ENCODE measurements at regions not wholly inside any gene's neighbourhood (a gene's known extent, or its start where the extent isn't known, plus 50 kb on each side); places are given as distances from the start of the nearest gene placed in this dataset.
"Not testable (repeated sequence)": the region's sequence is repeated elsewhere in the genome, so short reads cannot be mapped to it uniquely, and the experiment has no call there.

DNA sequence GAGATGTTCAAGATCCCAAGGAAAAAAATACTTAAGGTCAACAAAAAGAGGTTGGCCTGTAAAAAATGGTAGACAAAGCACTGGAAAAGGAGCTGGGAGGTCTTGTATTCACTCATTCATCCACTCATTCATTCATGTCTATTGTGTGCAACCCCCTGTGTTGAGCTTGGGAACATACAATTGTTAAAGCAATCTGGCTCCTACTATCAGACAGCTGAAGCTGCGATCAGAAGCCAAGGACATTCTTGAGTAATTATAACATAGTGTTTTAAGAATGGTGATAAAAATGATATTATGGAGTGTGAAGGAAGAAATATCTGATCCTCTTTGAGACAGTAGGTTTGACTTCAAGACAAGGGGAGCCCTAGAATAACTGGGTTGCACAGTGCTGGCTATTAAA is 693.4 kb downstream of the TOX3 start:
- no peak for DNase-seq (ENCODE audit: low read depth in 2 of 2)

DNA sequence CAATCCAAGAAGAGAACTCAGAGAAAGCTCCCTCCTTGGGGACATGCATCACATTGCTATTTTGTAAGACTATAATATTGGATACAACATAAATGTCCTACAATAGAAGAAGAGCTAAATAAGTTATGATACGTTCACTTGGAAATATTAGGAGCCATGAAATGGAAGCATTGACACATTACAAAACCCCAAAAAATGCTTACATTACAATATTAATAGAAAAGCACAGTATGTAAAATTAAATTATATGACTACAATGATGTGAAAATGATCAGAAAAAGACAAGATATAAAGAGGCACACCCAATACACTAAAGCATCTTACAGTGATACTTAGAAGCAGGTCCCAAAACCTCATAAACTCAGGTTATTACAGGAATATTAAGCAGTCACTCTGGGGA is 694.1 kb downstream of the TOX3 start:
- DNase-seq (ENCODE audit: low read depth in 2 of 2): no peak

DNA sequence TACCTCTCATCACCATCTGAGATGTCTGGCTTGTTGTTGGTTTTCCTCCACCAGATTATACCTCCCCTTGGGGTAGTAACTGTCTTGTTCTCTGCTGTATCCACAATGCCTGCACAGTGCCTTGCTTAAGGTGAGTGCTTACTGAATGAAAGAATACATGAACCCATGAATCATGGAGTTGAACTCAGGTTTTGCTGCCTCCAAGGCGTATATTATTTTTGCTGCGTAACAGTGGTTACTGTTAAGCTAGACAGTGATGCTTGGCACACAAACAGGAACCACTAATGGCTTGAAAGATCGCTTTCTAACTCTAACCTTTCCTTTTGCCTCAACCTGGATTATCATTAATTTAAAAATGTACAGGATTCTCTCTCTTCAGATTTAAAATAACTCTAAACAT is 695.8 kb downstream of the TOX3 start:
- no peak for DNase-seq (ENCODE audit: low read depth in 2 of 2)

DNA sequence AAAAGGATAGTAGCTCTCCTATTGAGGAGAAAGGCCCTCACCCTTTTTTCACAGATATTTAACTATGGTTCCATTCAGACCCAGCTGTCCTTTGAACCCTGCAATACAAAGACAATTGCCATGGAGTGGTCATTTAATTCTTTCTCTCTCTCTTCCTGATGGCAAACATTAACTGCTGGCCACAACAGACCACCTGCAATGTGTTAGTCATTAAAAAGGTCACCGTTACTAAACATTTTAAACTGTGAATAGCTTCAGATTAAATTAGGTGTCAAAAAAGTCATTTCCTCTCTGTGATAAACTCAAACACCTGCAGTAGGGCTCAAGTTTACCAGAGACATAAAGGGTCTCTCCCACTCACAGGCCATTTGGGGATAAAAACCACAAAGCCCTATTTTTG is 697.2 kb downstream of the TOX3 start:
- DNase-seq (ENCODE audit: low read depth in 2 of 2): no peak

DNA sequence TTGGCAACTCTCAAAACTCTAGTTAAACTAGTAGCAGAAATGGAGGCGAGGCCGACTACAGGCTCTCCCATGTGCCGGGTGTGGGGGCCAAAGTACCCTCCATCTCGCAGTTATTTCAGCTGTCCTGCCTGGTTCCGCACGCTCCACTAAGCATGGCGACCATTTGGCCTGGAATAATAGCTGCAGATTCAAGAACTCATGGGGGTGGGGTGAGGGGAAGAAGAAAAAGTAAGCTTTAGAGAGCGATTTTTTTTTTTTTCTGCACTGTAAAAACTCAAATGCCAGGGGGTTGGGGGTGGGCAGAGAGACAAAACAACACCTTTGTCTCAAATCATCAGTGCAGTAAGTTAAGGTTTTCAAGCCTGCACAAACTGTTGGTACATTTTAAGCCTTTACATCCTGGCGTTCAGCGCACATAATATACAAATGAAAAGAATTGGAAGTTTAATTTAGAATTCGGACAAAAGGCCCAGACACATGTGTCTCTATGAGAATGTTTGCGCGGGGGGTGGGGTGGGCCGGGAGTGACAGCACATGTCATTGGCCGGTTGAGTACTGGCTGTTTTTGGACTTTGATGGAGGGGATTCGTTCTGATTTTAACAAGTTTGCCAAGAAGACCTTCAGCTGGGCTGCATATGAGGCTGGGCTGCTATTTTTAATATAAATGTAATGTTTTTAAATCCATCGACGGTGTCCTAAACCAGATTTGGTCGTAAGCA is 694.7 kb upstream of the SALL1 start:
- DNase-seq (ENCODE audit: low read depth in 2 of 2): no peak

DNA sequence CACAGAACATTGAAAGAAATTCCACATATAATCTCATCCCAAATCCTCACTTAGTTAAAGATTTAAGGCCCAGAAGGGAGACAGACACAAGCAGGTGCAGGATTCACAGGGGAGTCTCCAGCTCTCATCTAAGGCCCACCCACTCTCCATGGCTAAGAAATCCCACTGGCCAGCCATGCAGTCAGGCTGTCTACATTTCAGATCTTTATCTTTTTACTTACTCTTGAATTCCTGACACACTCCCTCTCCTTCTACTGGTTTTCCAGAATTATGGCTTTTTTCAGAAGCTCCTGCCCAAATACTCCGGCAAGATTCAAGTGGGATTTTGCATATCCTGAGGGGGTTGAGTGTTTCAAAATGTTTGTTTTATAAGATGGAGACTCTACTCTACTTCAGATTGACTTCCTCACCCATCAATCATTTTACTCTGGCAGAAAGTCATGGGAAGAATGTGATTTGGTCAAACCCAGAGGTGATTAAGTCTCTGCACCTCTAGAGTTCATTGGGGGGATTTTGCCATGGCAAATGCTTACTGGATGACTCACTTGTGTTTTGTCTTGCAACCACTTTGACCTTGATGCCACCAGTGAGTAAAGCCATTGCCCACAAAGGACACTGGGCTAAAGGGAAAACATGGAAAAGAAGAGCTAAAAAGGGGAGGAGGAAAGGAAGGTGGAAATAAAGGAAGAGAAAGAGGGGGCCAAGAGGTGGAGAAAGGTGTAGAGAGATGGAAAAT is 688.8 kb upstream of the SALL1 start:
- DNase-seq (ENCODE audit: low read depth in 2 of 2): no peak

DNA sequence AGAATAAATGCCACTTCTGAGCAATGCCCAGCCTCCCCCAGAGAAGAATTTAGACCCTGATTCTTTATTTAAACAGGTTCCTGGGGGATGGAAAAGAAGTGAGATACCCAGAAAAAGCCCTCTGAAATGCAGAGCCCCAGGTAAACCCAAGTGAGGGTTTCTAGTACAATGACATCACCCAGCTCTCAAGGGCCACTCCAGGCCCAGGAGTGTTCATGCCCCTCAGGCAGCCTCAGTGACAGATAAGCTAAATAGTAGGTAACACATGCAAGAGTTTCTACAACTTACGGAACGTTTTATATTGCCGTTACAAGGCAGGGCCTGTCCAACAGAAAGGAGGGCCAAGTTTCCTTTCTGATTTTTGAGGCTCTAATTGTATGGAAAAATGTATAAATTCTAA is 683.7 kb upstream of the SALL1 start:
- DNase-seq (ENCODE audit: low read depth in 2 of 2): no peak

DNA sequence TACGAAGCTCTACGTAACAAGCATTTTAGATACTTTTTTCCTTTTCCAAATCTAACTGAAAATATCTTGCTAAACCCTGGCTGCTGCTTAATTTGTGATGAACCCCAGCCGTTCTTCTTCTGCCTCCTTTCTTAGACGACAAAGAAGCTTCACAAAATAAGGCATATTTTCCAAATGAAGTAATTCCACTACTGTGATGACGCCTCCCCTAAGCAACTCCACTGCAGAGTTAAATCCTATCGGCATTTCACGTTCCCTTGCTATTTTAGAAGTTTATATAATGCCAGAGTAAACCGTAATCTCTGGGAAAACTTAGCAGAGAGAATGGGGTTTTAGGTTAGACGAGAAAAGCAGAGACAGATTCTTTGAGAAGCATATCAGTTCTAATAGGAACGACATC is 683.1 kb upstream of the SALL1 start:
- DNase-seq (ENCODE audit: low read depth in 2 of 2): no peak

DNA sequence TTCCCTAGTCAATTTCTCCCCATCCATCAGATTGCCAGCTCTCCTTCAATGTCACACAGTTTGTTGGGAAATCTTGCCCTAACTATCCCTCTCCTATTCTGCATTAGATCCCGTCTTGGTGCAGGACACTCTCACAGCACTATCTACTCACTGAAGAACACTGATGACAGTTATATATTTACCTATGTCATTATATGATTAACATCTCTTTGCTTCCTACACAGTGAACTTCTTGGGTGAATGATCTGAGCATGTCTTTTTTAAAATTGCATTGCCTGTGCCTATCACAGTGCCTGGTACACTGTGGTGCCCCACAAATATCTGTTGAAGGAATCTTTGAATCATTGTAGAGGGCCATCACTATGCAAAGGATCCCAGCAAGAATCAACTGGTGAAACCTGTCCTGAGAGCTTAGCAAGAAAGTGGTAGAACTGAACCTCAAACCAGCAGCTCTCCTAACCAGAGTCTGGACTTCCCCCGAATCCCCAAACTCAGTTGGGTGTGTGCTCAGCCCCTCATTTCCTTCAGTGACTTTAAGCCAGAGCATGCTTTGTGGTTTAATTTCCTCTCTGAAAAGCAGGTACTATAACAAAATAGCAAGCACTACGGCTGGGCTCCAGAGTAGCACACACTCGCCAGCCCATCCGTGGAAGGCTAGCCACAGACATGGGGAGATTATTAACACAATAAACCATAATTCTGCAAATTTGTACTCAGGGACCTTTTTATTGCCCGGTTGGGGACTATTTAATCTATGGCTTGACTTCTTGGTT is 680.7 kb upstream of the SALL1 start:
- no peak for DNase-seq (ENCODE audit: low read depth in 2 of 2)

DNA sequence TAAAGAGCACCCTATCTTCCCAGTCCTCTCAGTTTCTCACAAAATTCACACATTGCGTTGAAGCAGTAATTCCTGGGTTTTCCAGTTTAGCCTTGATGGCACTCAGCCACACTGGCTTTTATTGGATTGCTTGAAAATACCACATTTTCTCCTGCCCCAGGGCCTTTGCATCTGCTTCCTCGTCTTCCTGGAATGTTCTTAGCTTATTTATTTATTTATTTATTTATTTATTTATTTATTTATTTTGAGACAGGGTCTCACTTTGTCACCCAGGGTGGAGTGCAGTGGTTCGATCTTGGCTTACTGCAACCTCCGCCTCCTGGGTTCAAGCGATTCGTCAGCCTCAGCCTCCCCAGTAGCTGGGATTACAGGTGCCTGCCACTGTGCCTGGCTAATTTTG is 680.0 kb upstream of the SALL1 start:
- DNase-seq (ENCODE audit: low read depth in 2 of 2): not testable (repeated sequence)

DNA sequence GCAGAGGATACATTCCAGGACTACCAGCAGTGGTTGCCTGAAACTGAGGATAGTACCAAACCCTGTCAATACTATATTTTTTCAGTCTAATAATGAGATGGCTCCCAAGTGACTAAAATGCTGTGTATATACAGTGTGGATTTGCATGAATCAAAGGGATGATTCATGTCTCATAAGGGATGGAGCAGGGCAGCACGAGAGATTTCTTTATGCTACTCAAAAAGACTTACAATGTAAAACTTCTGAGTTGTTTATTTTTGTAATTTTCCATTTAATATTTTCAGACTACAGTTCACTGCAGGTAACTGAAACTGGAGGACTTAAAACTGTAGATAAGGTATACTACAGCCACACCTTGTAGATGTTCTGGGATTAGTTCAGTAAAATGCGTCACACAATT is 674.7 kb upstream of the SALL1 start:
- no peak for DNase-seq (ENCODE audit: low read depth in 2 of 2)

DNA sequence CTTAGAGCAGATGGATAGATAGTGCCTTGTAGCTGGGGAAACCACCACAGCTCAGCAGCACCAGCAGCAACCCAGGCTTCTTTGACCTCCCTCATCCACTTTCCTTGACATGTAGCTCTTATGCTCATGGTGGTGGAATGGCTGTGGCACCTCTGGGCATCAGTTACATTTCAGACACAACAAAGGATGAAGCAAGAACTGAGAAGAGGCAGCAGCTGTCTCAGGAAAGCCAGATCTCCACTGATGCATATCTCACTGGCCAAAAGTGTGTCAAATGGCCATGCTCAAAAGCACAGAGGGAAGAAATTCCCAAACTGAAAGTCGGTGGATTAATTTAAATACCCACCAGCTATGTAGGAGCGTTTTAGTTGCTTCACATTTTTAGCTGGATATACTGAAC is 671.4 kb upstream of the SALL1 start:
- no peak for DNase-seq (ENCODE audit: low read depth in 2 of 2)

DNA sequence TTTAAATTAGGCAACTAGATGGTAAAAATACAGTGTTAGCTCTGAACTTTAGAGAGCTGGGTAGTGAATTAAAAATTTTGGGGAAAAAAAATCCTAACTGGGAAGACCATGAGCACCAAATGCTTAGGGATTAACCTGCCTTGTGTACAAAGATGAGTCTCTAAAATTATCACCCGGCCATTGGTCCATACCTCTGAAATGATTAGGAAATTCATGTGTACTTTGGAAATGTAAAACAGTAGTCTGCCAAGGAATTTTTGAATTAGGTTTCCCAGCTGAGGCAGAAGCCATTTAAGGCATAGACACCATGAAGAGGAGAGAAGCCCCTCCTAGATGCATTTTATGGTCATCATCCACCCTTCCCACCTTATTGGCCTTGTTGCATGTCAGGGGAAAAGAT is 670.5 kb upstream of the SALL1 start:
- no peak for DNase-seq (ENCODE audit: low read depth in 2 of 2)

DNA sequence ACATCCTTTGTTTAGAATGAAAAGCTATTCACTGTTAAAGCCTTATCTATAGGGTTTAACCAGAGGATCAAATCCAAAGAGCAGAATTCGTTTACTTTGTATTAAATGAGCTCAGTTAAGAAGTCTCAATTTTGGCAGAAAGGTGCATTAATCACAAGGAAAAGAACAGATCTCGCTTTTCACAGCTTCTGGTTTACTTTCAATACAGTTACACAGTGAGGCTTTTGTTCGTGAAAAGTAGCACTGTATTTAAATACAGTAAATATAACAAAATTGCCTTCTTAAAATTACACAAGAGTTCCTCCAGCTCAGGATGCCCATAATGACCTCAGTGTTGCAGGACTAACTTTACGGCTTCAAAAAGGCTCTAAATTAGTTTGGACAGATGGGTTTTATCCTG is 669.1 kb upstream of the SALL1 start:
- DNase-seq (ENCODE audit: low read depth in 2 of 2): no peak

DNA sequence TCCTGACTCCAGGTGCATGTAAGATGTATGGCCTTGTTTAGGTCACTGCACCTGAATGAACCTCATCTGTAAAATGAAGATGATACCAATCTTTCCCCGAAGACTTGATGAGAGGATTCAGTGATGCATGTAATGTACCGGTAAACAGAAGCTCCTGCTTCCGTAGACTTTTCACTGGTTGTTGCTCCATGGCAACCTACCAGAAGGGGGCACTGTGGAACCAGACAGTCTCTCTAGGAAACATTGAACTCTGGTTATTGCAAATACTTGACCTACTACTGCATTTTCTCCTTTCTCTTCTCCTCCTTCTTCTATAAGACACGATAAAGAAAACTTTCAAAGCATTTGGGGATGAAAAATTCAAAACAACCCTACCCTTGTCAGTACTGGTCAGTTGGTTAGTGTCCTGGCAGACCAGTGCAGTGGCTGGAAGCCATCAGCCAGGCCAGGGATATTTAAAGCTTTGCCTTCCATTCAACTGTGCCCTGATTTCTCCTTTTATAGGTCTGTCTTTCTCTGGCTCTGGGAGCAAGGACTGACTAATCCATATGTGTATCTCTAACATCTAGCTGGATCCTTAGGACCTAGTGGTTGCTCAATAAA is 667.4 kb upstream of the SALL1 start:
- no peak for DNase-seq (ENCODE audit: low read depth in 2 of 2)

DNA sequence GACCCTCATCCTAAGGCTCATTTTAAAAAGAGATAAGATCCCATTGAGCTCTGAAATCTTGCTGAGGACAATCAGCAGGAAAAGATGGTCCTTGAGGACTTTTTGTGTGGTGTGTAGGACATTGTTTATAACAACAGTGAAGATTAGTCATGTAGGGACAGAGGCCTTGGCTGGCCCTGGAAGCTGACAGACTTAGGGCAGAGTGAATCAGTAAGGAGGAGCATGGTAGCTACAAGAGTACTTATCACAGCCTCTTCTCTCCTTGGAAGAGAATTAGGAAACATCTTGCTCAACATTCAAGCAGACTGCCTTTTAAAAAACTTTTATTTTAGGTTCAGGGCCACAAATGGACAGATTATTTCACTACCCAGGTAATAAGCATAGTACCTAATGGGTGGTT is 665.9 kb upstream of the SALL1 start:
- no peak for DNase-seq (ENCODE audit: low read depth in 2 of 2)

DNA sequence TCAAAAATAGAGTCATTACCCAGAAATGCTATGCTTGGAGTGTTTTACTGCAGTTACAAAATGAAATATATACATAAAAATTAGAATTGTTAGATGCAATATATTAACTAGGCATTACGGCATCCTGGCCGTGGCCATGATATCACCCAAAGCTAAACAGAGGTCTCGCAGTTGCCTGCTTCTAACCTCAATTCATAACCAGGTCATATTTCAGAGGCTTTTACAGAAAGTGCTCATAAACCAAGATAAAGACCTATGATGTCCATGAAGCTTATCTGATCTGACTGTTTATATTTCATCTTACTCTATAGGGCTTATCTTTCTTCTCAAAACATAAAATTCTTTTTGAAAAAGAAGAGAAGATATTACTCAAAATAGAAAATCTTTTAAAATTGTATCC is 664.5 kb upstream of the SALL1 start:
- no peak for DNase-seq (ENCODE audit: low read depth in 2 of 2)

DNA sequence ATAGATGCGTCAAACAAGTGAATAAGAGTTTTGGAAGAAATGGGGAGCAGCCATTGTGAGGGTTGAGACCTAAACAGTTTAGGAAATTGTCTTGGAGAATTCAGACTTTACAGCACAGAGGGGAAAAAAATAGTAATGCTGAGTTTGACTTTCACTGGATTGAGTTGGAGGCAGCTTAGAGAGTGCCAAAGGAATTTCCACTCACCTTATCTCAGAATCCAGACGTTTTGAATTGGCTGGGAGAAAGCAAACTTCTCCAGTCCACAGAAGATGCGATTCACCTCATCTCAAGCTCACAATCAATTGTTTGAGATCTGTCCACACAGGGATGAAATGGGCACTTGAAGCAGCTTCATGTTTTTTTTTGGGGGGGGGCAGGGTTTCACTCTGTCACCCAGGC is 663.5 kb upstream of the SALL1 start:
- DNase-seq (ENCODE audit: low read depth in 2 of 2): no peak

DNA sequence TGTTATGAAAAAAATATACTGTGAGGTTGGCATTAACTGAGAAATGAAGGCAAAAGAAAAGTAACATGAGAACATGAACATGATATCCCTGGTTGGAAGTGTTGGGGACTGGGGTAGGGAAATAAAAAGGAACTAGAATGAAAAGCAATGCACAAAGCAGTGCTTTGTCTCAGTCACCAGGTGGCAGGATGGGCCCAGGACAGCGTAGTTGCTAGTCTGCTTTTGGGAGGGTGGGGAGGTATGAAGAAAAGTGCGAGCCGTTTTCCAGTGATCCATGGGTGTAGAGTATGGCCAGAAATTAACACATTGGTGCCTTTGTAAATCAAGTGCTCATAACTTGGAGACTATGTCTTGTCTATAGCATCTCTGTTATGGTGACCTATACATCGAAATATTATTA is 662.5 kb upstream of the SALL1 start:
- DNase-seq (ENCODE audit: low read depth in 2 of 2): no peak

DNA sequence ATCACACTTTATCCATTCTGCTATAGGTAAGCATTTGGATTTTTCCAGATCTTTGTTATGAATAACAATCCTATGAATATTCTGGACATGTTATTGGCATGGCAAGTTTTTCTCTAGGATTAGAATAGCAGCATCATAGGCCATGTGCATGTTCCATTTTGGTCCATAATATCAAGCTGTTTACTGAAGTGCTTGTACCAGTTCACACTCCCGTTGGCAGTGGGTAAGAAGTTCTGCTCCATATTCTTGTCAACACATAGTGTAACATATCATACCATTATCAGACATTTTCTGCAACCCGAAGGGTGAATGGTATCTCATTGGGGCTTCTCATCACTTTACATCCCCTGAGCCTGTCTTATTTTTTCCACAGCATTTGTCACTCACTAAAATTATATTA is 661.9 kb upstream of the SALL1 start:
- no peak for DNase-seq (ENCODE audit: low read depth in 2 of 2)

DNA sequence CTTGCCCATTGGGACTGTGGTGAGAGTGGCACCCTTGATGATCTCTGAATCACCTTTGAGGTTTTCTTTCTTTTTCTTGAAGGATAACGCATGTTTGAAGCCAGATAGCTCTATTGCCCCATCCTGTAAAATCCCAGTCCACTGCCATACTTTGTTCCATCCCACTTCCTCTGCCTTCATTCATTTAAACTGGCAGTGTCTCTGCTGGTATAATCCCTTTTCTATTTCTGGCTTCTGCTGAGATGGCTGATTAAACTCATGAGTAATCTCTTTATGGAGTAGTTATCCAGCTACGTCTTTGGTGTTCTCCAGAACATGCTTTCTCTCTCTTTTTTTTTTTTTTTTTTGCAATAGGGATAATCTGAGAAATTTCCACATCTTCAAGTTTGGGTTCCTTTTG is 656.5 kb upstream of the SALL1 start:
- DNase-seq (ENCODE audit: low read depth in 2 of 2): no peak

DNA sequence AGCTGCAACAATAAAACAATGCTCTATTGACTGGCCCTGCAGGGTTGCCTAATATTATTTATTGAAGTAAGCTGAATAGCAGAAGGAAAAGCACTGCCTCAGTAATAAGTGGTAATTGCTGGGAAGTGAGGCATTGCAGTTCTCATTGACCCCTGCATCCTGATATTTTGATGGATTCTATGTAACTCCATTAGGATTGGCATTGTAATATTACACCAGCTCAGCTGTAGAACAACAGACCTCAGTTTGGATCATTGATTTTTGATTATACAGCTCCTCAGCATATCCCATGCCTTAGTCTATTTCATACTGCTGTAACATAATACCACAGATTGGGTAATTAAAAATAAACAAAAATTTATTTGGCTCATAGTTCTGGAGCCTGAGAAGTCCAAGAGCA is 650.6 kb upstream of the SALL1 start:
- DNase-seq (ENCODE audit: low read depth in 2 of 2): no peak
